ENCODE measurements at regions not wholly inside any gene's neighbourhood (a gene's known extent, or its start where the extent isn't known, plus 50 kb on each side); places are given as distances from the start of the nearest gene placed in this dataset.

- ATAC-seq (ENCODE audit: low FRiP score) = no peak
- DNase-seq (ENCODE audit: low spot score) = no peak
- TF ChIP-seq CTCF (IDR thresholded peaks at IDR 0.05) = no peak
Observed at GRCh38 chr6:113271437-113271836, 585.7 kb upstream of the MARCKS start.

- no peak for ATAC-seq (ENCODE audit: low FRiP score)
- TF ChIP-seq CTCF (IDR thresholded peaks at IDR 0.05) = no peak
- DNase-seq (ENCODE audit: low spot score) = no peak
Observed at GRCh38 chr6:113276601-113277000, 580.5 kb upstream of the MARCKS start.

- no peak for ATAC-seq (ENCODE audit: low FRiP score)
- no peak for TF ChIP-seq CTCF (IDR thresholded peaks at IDR 0.05)
- no peak for DNase-seq (ENCODE audit: low spot score)
Observed at GRCh38 chr6:113277111-113277510, 580.0 kb upstream of the MARCKS start.

GRCh38 chr6:113281014-113281413, 576.1 kb upstream of the MARCKS start:
- ATAC-seq (ENCODE audit: low FRiP score) (no peak), DNase-seq (ENCODE audit: low spot score) (no peak)
- TF ChIP-seq CTCF (IDR thresholded peaks at IDR 0.05) = no peak

GRCh38 chr6:113281431-113281830, 575.7 kb upstream of the MARCKS start:
- no peak for ATAC-seq (ENCODE audit: low FRiP score)
- no peak for DNase-seq (ENCODE audit: low spot score)
- TF ChIP-seq CTCF (IDR thresholded peaks at IDR 0.05) = no peak

GRCh38 chr6:113287396-113287795, 569.7 kb upstream of the MARCKS start:
- DNase-seq (ENCODE audit: low spot score) (no peak), ATAC-seq (ENCODE audit: low FRiP score) (no peak)
- TF ChIP-seq CTCF (IDR thresholded peaks at IDR 0.05) = no peak

GRCh38 chr6:113288409-113288808, 568.7 kb upstream of the MARCKS start:
- DNase-seq (ENCODE audit: low spot score) = no peak
- ATAC-seq (ENCODE audit: low FRiP score) = no peak
- no peak for TF ChIP-seq CTCF (IDR thresholded peaks at IDR 0.05)
